H9 (cell line): ENCODE measurements at regions not wholly inside any gene's neighbourhood (a gene's known extent, or its start where the extent isn't known, plus 50 kb on each side); places are given as distances from the start of the nearest gene placed in this dataset.

Source experiments
- DNase-seq: peaks from one replicate; pipeline ENCODE4 v3.0.0-alpha.2; 2017
- H2AFZ ChIP-seq: one replicate; pipeline ENCODE4 v1.6.1; 2013; ENCODE audit warnings: mild to moderate bottlenecking, low read length, control low read depth, moderate library complexity
- H2AK5ac ChIP-seq: 2 replicates; pipeline ENCODE4 v1.6.1; 2013; ENCODE audit warnings: low read length, control low read depth, mixed read lengths; ENCODE audit not compliant: insufficient read length
- H2BK120ac ChIP-seq: one replicate; pipeline ENCODE4 v1.6.1; 2013; ENCODE audit warnings: low read depth, mild to moderate bottlenecking, low read length, control low read depth, inconsistent platforms; ENCODE audit not compliant: poor library complexity, severe bottlenecking
- H2BK12ac ChIP-seq: 2 replicates; pipeline ENCODE4 v1.6.1; 2013; ENCODE audit warnings: low read length, control low read depth, mixed read lengths, low read depth; ENCODE audit not compliant: insufficient read length
- H2BK15ac ChIP-seq: 2 replicates; pipeline ENCODE4 v1.6.1; 2013; ENCODE audit warnings: low read depth, low read length, control low read depth
- H2BK20ac ChIP-seq: one replicate; pipeline ENCODE4 v1.6.1; 2013; ENCODE audit warnings: low read depth, mild to moderate bottlenecking, low read length, control low read depth, inconsistent platforms; ENCODE audit not compliant: poor library complexity, severe bottlenecking
- H2BK5ac ChIP-seq: 2 replicates; pipeline ENCODE4 v1.6.1; 2013; ENCODE audit warnings: low read length, control low read depth, mixed read lengths; ENCODE audit not compliant: insufficient read length
- H3K14ac ChIP-seq: 2 replicates; pipeline ENCODE4 v1.6.1; 2013; ENCODE audit warnings: low read length, control low read depth; ENCODE audit not compliant: insufficient read depth
- H3K18ac ChIP-seq: 2 replicates; pipeline ENCODE4 v1.6.1; 2013; ENCODE audit warnings: low read depth, mild to moderate bottlenecking, mixed read lengths, low read length, control low read depth; ENCODE audit not compliant: insufficient read length
- H3K23ac ChIP-seq: 2 replicates; pipeline ENCODE4 v1.6.1; 2013; ENCODE audit warnings: low read length, control low read depth, mixed read lengths, low read depth; ENCODE audit not compliant: insufficient read length
- H3K23me2 ChIP-seq: 2 replicates; pipeline ENCODE4 v1.6.1; 2013; ENCODE audit warnings: low read depth, mild to moderate bottlenecking, mixed read lengths, low read length, control low read depth; ENCODE audit not compliant: insufficient read length, poor library complexity, severe bottlenecking
- H3K27ac ChIP-seq: 2 replicates; pipeline ENCODE4 v1.5.1; 2013; ENCODE audit warnings: low read length, control low read depth, mixed read lengths, low read depth; ENCODE audit not compliant: insufficient read length
- H3K27me3 ChIP-seq: 2 replicates; pipeline ENCODE4 v1.6.1; 2013; ENCODE audit warnings: low read length, control low read depth, inconsistent platforms; ENCODE audit not compliant: insufficient read depth
- H3K4ac ChIP-seq: 2 replicates; pipeline ENCODE4 v1.6.1; 2013; ENCODE audit warnings: low read depth, mild to moderate bottlenecking, control low read depth, inconsistent platforms, low read length, moderate library complexity
- H3K4me1 ChIP-seq: 2 replicates; pipeline ENCODE4 v1.6.1; 2013; ENCODE audit warnings: low read length, control low read depth, inconsistent platforms; ENCODE audit not compliant: insufficient read depth
- H3K4me2 ChIP-seq: 2 replicates; pipeline ENCODE4 v1.6.1; 2013; ENCODE audit warnings: low read length, control low read depth, mixed read lengths; ENCODE audit not compliant: insufficient read length, insufficient read depth
- H3K56ac ChIP-seq: 2 replicates; pipeline ENCODE4 v1.6.1; 2013; ENCODE audit warnings: low read depth, mild to moderate bottlenecking, mixed read lengths, low read length, control low read depth; ENCODE audit not compliant: insufficient read length
- H3K79me1 ChIP-seq: 2 replicates; pipeline ENCODE4 v1.6.1; 2013; ENCODE audit warnings: low read depth, mild to moderate bottlenecking, moderate library complexity, low read length, control low read depth, inconsistent platforms; ENCODE audit not compliant: insufficient read depth, poor library complexity, severe bottlenecking
- H3K79me2 ChIP-seq: 2 replicates; pipeline ENCODE4 v1.6.1; 2013; ENCODE audit warnings: low read length, control low read depth, inconsistent platforms; ENCODE audit not compliant: insufficient read depth
- H3K9ac ChIP-seq: 2 replicates; pipeline ENCODE4 v1.6.1; 2013; ENCODE audit warnings: low read length, control low read depth, mixed read lengths; ENCODE audit not compliant: insufficient read length; ENCODE audit errors: extremely low read depth
- H3K9me3 ChIP-seq: one replicate; pipeline ENCODE4 v1.6.1; 2013; ENCODE audit warnings: low read depth, low read length, inconsistent platforms; ENCODE audit not compliant: control insufficient read depth
- H3T11ph ChIP-seq: one replicate; pipeline ENCODE4 v1.6.1; 2013; ENCODE audit warnings: mild to moderate bottlenecking, low read length, control low read depth, inconsistent platforms
- H4K20me1 ChIP-seq: one replicate; pipeline ENCODE4 v1.6.1; 2013; ENCODE audit not compliant: control insufficient read depth, insufficient read length, insufficient read depth
- H4K5ac ChIP-seq: 2 replicates; pipeline ENCODE4 v1.6.1; 2013; ENCODE audit warnings: low read depth, mild to moderate bottlenecking, mixed read lengths, low read length, control low read depth; ENCODE audit not compliant: insufficient read length
- H4K8ac ChIP-seq: replicated peaks from 2 replicates; pipeline ENCODE4 v1.6.1; 2013; ENCODE audit warnings: low read length, control low read depth, mixed read lengths, low read depth; ENCODE audit not compliant: insufficient read length
- H4K91ac ChIP-seq: 2 replicates; pipeline ENCODE4 v1.6.1; 2013; ENCODE audit warnings: low read depth, mild to moderate bottlenecking, moderate library complexity, mixed read lengths, low read length, control low read depth; ENCODE audit not compliant: insufficient read length
- H3K27ac Mint-ChIP-seq, 3 experiments: 2 replicates in 2 of 3; 3 replicates in 1 of 3; pipeline ENCODE4 v1.8.0; 2020 to 2021; ENCODE audit warnings: mixed read lengths in 3 of 3, mild to moderate bottlenecking in 1 of 3, moderate library complexity in 1 of 3
- H3K27me3 Mint-ChIP-seq: 2 replicates; pipeline ENCODE4 v1.8.0; 2021; ENCODE audit warnings: low read depth, mild to moderate bottlenecking, moderate library complexity, mixed read lengths
- H3K36me3 Mint-ChIP-seq, 3 experiments: 2 replicates in 2 of 3; 3 replicates in 1 of 3; pipeline ENCODE4 v1.8.0; 2020 to 2021; ENCODE audit warnings: low read depth in 3 of 3, mixed read lengths in 3 of 3; ENCODE audit not compliant: insufficient read depth in 1 of 3
- H3K4me1 Mint-ChIP-seq, 2 experiments: 2 replicates each; pipeline ENCODE4 v1.8.0; 2020; ENCODE audit warnings: mixed read lengths in 2 of 2
- H3K4me3 Mint-ChIP-seq, 2 experiments: 2 replicates in 1 of 2; 3 replicates in 1 of 2; pipeline ENCODE4 v1.8.0; 2020 to 2021; ENCODE audit warnings: mild to moderate bottlenecking in 2 of 2, mixed read lengths in 2 of 2, moderate library complexity in 1 of 2
- H3K9me3 Mint-ChIP-seq, 2 experiments: 2 replicates in 1 of 2; 3 replicates in 1 of 2; pipeline ENCODE4 v1.8.0; 2020; ENCODE audit warnings: mild to moderate bottlenecking in 2 of 2, mixed read lengths in 2 of 2, moderate library complexity in 1 of 2
- CTCF ChIP-seq: fragments of 200-600 bp; sonication (generic); conservative IDR thresholded peaks from 3 replicates; pipeline ENCODE4 v1.8.0; 2021; ENCODE audit warnings: antibody characterized with exemption, mild to moderate bottlenecking
- WGBS: extraction: QIAGEN DNeasy Blood & Tissue Kit; methylation state at CpG from one replicate; pipeline ENCODE4 v1.1.7; 2013; ENCODE audit warnings: missing lambda C conversion rate, low lambda C conversion rate, mixed read lengths; ENCODE audit not compliant: insufficient read length; ENCODE audit errors: extremely low coverage; 5-methylcytosine and 5-hydroxymethylcytosine counted together

- H3K4me3 Mint-ChIP-seq: no peak overlapping the region
- no peak overlapping the region for H3K27ac Mint-ChIP-seq
- no peak overlapping the region for H2BK15ac ChIP-seq
- H3K9me3 Mint-ChIP-seq: peaks cover 0 to 4% of the 10 kb centered on the region in 2 experiments; a peak in 1 of 5 replicates
- H2BK12ac ChIP-seq: no peak overlapping the region
- no peak overlapping the region for H3K4ac ChIP-seq
- H4K20me1 ChIP-seq: no peaks in the 10 kb centered on the region
- H3K23ac ChIP-seq: no peak overlapping the region
- H3K79me1 ChIP-seq: no peaks in the 10 kb centered on the region
- H3K18ac ChIP-seq: no peak overlapping the region
- DNase-seq: no peak
- H3K9ac ChIP-seq: no peak overlapping the region
- no peaks in the 10 kb centered on the region for H3K4me1 Mint-ChIP-seq
- no peak overlapping the region for H2BK5ac ChIP-seq
- H4K91ac ChIP-seq: no peak overlapping the region
- H4K8ac ChIP-seq: no peak overlapping the region
- H4K5ac ChIP-seq: no peak overlapping the region
- H3T11ph ChIP-seq: no peak overlapping the region
- H3K79me2 ChIP-seq: no peaks in the 10 kb centered on the region
- no peaks in the 10 kb centered on the region for H3K23me2 ChIP-seq
- H3K27me3 Mint-ChIP-seq: no peaks in the 10 kb centered on the region
- no peak overlapping the region for H2BK20ac ChIP-seq
- no peak overlapping the region for H2BK120ac ChIP-seq
- H3K27ac ChIP-seq: no peak overlapping the region
- H2AFZ ChIP-seq: no peak overlapping the region
- H3K36me3 Mint-ChIP-seq: no peaks in the 10 kb centered on the region
- H2AK5ac ChIP-seq: no peak overlapping the region
- H3K56ac ChIP-seq: no peak overlapping the region
- H3K4me2 ChIP-seq: no peak overlapping the region
- WGBS: no CpG with 5 or more reads among the region's 2 CpGs
- no peaks in the 10 kb centered on the region for H3K9me3 ChIP-seq
- no peaks in the 10 kb centered on the region for H3K27me3 ChIP-seq
- H3K14ac ChIP-seq: no peak overlapping the region
- no peaks in the 10 kb centered on the region for H3K4me1 ChIP-seq
- no peak for TF ChIP-seq CTCF
These were observed 191.4 kb downstream of the KTN1 start for GRCh38 chr14:55771242-55771981.
